ENCODE measurements at regions not wholly inside any gene's neighbourhood (a gene's known extent, or its start where the extent isn't known, plus 50 kb on each side); places are given as distances from the start of the nearest gene placed in this dataset.

GRCh38 chr13:84208246-84208910 is 326.1 kb upstream of the SLITRK1 start:
- H3K4me3 ChIP-seq (ENCODE audit: low read length), result no peak overlapping the region
- H3K27me3 ChIP-seq (ENCODE audit: insufficient read depth, low read length), result no peaks in the 10 kb centered on the region
- H3K4me1 ChIP-seq (ENCODE audit: insufficient read depth, low read length), result peaks cover 4% of the 10 kb centered on the region
- no peaks in the 10 kb centered on the region for H3K9me3 ChIP-seq (ENCODE audit: low read length)
- no peak overlapping the region for H2AFZ ChIP-seq (ENCODE audit: low read depth, low read length)
- H3K36me3 ChIP-seq (ENCODE audit: insufficient read depth, low read length), result no peaks in the 10 kb centered on the region

DNA sequence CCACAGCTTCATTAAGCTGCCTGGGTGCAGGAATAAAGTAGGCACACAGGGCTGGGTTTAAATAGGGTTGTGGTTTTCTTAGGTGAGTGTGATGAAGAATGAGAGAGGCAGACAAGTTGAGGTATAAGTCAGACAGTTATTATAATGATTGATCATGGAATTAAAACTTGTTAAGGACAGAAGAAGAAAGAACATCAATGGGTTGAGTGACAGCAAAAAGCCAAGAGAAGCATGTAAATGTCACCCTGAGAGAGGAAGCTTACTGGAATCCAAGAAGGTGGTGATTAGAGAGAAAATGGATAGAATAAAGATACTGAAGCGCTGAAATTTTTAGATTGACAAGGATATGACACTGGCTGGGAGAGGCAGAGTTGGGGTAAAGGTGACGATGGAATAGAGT is 325.2 kb upstream of the SLITRK1 start:
- H3K36me3 ChIP-seq (ENCODE audit: insufficient read depth, low read length), result no peaks in the 10 kb centered on the region
- H2AFZ ChIP-seq (ENCODE audit: low read depth, low read length), result no peak overlapping the region
- H3K4me3 ChIP-seq (ENCODE audit: low read length), result no peak overlapping the region
- H3K9me3 ChIP-seq (ENCODE audit: low read length), result no peaks in the 10 kb centered on the region
- H3K27me3 ChIP-seq (ENCODE audit: insufficient read depth, low read length), result no peaks in the 10 kb centered on the region
- peaks cover 4% of the 10 kb centered on the region for H3K4me1 ChIP-seq (ENCODE audit: insufficient read depth, low read length)

DNA sequence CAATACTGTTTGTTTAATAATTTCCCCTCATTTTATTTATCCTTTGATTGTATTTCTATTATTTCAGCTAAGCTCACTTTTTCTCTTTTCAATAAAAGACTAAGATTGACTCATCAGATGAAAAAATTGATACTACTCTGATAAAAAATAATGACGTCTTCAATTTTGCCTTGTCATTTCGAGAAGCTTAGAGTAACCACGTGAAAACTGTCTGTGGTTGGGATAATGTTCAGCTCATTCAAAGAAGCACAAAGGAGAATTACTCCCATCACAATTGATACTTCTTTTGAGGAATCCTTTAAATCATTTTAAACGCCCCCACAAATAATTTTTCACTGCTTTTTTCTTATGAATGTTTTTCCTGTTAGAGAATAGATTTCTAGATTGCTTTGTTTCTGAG is 318.7 kb upstream of the SLITRK1 start:
- H3K9me3 ChIP-seq (ENCODE audit: low read length), result no peaks in the 10 kb centered on the region
- H2AFZ ChIP-seq (ENCODE audit: low read depth, low read length), result no peak overlapping the region
- no peaks in the 10 kb centered on the region for H3K4me1 ChIP-seq (ENCODE audit: insufficient read depth, low read length)
- no peak overlapping the region for H3K4me3 ChIP-seq (ENCODE audit: low read length)
- no peaks in the 10 kb centered on the region for H3K27me3 ChIP-seq (ENCODE audit: insufficient read depth, low read length)
- no peaks in the 10 kb centered on the region for H3K36me3 ChIP-seq (ENCODE audit: insufficient read depth, low read length)

DNA sequence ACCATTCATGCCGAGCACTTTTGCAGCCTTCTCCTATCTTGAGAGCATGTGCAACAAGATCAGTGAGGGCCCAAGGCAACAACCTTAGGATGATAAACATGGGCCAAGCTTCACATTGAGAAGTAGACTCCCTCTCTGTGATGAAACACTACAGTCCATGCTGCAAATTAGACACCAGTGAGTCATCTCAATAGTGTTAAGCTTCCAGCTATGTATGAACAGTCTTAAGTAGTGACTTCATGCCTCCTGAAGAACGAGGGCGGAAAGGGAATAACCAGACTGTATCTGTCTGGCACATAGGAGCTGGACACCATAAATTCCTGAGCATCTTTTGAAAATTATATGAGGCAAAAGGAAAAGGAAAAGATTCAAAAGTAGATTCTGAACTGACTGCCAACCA is 309.9 kb upstream of the SLITRK1 start:
- no peak overlapping the region for H3K4me3 ChIP-seq (ENCODE audit: low read length)
- no peaks in the 10 kb centered on the region for H3K27me3 ChIP-seq (ENCODE audit: insufficient read depth, low read length)
- H3K36me3 ChIP-seq (ENCODE audit: insufficient read depth, low read length), result no peaks in the 10 kb centered on the region
- no peaks in the 10 kb centered on the region for H3K4me1 ChIP-seq (ENCODE audit: insufficient read depth, low read length)
- no peak overlapping the region for H2AFZ ChIP-seq (ENCODE audit: low read depth, low read length)
- peaks cover 5% of the 10 kb centered on the region for H3K9me3 ChIP-seq (ENCODE audit: low read length)

DNA sequence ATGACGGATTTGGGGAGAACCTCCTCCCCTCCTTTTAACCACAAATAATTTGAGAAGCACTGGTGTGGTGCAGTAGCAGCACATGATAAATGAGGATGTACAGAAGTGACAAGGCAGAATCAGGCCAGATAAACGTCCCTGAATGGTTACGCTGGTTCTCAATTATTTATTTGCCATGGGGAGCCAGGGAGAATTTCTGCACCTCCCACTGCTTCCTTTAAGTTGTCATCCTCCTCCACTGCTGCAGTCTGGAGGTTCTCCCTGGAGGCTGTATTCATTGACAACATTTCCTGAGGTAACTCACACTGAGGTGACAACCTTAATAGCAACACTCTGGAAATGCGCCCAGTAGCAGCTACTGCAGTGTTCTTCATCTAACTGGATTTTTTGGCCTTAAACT is 308.9 kb upstream of the SLITRK1 start:
- no peaks in the 10 kb centered on the region for H3K36me3 ChIP-seq (ENCODE audit: insufficient read depth, low read length)
- no peaks in the 10 kb centered on the region for H3K4me1 ChIP-seq (ENCODE audit: insufficient read depth, low read length)
- no peak overlapping the region for H3K4me3 ChIP-seq (ENCODE audit: low read length)
- peaks cover 5% of the 10 kb centered on the region for H3K9me3 ChIP-seq (ENCODE audit: low read length)
- H3K27me3 ChIP-seq (ENCODE audit: insufficient read depth, low read length), result no peaks in the 10 kb centered on the region
- no peak overlapping the region for H2AFZ ChIP-seq (ENCODE audit: low read depth, low read length)

DNA sequence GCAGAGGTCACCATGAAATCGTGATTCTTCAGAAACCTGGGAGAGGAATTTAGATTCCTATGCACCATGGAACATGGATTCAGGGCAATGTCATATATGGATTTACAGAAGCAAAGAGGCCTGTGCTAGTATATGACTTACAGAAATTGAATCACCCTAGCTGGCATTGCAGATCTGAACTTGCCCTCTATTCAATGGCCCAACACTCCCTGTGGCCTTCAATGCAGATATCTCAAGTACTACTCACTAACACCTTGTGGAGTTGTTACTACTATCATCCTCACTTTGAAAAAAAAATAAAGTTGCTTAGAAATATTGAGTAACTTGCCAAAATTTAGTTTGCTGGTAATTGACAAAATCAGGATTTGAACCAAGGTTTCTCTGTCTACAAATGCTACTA is 305.4 kb upstream of the SLITRK1 start:
- Histone ChIP-seq H3K9me3 (ENCODE audit: low read length) (no peaks in the 10 kb centered on the region), H3K27me3 (ENCODE audit: insufficient read depth, low read length) (no peaks in the 10 kb centered on the region), H3K4me1 (ENCODE audit: insufficient read depth, low read length) (no peaks in the 10 kb centered on the region), H3K4me3 (ENCODE audit: low read length) (no peak overlapping the region), H3K36me3 (ENCODE audit: insufficient read depth, low read length) (no peaks in the 10 kb centered on the region), H2AFZ (ENCODE audit: low read depth, low read length) (no peak overlapping the region)

DNA sequence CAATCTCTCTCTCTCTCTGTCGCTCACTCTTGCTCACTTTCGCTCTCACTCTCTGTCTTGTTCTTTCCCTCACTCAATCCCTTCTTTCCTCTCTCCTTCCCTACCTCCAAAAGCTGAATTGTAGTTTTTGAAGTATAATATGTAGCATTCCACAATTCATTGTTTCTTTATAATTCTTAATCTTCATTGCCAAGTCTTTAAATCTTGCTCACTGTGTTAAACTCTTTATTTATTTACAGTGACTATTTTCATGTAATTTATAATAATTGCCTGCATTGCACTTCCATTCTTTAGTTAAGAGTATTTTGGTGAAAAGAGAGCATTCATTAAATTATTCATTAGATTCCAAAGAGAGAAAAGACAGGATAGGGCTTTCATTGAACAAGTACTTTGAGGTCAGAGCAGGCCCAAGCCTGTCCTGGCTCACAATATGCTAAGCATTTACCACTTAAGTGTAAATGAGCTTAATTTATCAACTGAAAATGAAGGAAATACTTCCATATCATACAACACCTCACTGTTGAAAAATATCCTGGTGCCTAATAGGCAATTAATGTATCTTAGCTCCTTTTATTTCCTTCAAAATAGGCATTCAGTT is 257.4 kb upstream of the SLITRK1 start:
- Histone ChIP-seq H3K36me3 (ENCODE audit: insufficient read depth, low read length) (no peaks in the 10 kb centered on the region), H3K9me3 (ENCODE audit: low read length) (no peaks in the 10 kb centered on the region), H3K4me1 (ENCODE audit: insufficient read depth, low read length) (peaks cover 26% of the 10 kb centered on the region)

GRCh38 chr13:84137292-84137691 is 255.0 kb upstream of the SLITRK1 start:
- Histone ChIP-seq H3K4me1 (ENCODE audit: insufficient read depth, low read length) (peaks cover 26% of the 10 kb centered on the region), H3K27me3 (ENCODE audit: insufficient read depth, low read length) (no peaks in the 10 kb centered on the region), H3K4me3 (ENCODE audit: low read length) (no peak overlapping the region), H3K36me3 (ENCODE audit: insufficient read depth, low read length) (no peaks in the 10 kb centered on the region), H3K9me3 (ENCODE audit: low read length) (no peaks in the 10 kb centered on the region), H2AFZ (ENCODE audit: low read depth, low read length) (no peak overlapping the region)

More for the DNA sequence above, 257.4 kb upstream of the SLITRK1 start:
- H2AFZ ChIP-seq (ENCODE audit: low read depth, low read length), result no peak overlapping the region
- H3K27me3 ChIP-seq (ENCODE audit: insufficient read depth, low read length), result no peaks in the 10 kb centered on the region
- no peak overlapping the region for H3K4me3 ChIP-seq (ENCODE audit: low read length)

GRCh38 chr13:84136582-84136981 is 254.3 kb upstream of the SLITRK1 start:
- Histone ChIP-seq H3K4me1 (ENCODE audit: insufficient read depth, low read length) (peaks cover 26% of the 10 kb centered on the region), H3K9me3 (ENCODE audit: low read length) (no peaks in the 10 kb centered on the region), H3K27me3 (ENCODE audit: insufficient read depth, low read length) (no peaks in the 10 kb centered on the region), H3K36me3 (ENCODE audit: insufficient read depth, low read length) (no peaks in the 10 kb centered on the region), H2AFZ (ENCODE audit: low read depth, low read length) (no peak overlapping the region), H3K4me3 (ENCODE audit: low read length) (no peak overlapping the region)

DNA sequence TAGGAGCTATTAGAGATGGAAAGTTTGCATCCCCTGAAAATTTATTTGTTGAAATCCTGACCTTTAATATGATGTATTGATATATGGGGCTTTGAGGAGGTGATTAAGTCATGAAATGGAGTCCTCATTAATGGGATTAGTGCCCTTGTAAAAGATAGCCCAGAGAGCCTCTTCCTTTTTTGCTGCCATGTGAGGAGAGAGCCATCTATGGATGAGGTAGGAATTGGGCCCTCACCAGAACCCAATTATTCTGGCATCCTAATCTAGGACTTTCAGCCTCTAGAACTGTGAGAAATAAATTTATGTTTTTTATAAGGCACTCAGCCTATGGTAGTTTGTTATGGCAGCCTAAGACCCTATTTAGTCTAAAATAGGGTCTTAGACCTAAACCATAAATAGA is 250.2 kb upstream of the SLITRK1 start:
- Histone ChIP-seq H3K27me3 (ENCODE audit: insufficient read depth, low read length) (no peaks in the 10 kb centered on the region), H2AFZ (ENCODE audit: low read depth, low read length) (no peak overlapping the region), H3K9me3 (ENCODE audit: low read length) (no peaks in the 10 kb centered on the region), H3K4me1 (ENCODE audit: insufficient read depth, low read length) (no peaks in the 10 kb centered on the region), H3K36me3 (ENCODE audit: insufficient read depth, low read length) (no peaks in the 10 kb centered on the region), H3K4me3 (ENCODE audit: low read length) (no peak overlapping the region)

- H3K27me3 ChIP-seq (ENCODE audit: insufficient read depth, low read length), result no peaks in the 10 kb centered on the region
- no peak overlapping the region for H3K4me3 ChIP-seq (ENCODE audit: low read length)
- H2AFZ ChIP-seq (ENCODE audit: low read depth, low read length), result no peak overlapping the region
- H3K36me3 ChIP-seq (ENCODE audit: insufficient read depth, low read length), result no peaks in the 10 kb centered on the region
- peaks cover 5% of the 10 kb centered on the region for H3K9me3 ChIP-seq (ENCODE audit: low read length)
- no peaks in the 10 kb centered on the region for H3K4me1 ChIP-seq (ENCODE audit: insufficient read depth, low read length)
Measured at GRCh38 chr13:84131249-84131648, 249.0 kb upstream of the SLITRK1 start.

- Histone ChIP-seq H3K4me3 (ENCODE audit: low read length) (no peak overlapping the region), H2AFZ (ENCODE audit: low read depth, low read length) (no peak overlapping the region), H3K4me1 (ENCODE audit: insufficient read depth, low read length) (no peaks in the 10 kb centered on the region), H3K36me3 (ENCODE audit: insufficient read depth, low read length) (no peaks in the 10 kb centered on the region), H3K9me3 (ENCODE audit: low read length) (peaks cover 5% of the 10 kb centered on the region), H3K27me3 (ENCODE audit: insufficient read depth, low read length) (no peaks in the 10 kb centered on the region)
Measured at GRCh38 chr13:84130495-84131114, 248.3 kb upstream of the SLITRK1 start.

GRCh38 chr13:84129966-84130365 is 247.7 kb upstream of the SLITRK1 start:
- no peaks in the 10 kb centered on the region for H3K4me1 ChIP-seq (ENCODE audit: insufficient read depth, low read length)
- H3K27me3 ChIP-seq (ENCODE audit: insufficient read depth, low read length), result no peaks in the 10 kb centered on the region
- no peaks in the 10 kb centered on the region for H3K36me3 ChIP-seq (ENCODE audit: insufficient read depth, low read length)
- H2AFZ ChIP-seq (ENCODE audit: low read depth, low read length), result no peak overlapping the region
- no peak overlapping the region for H3K4me3 ChIP-seq (ENCODE audit: low read length)
- H3K9me3 ChIP-seq (ENCODE audit: low read length), result peaks cover 5% of the 10 kb centered on the region

Data from neuron (in vitro differentiated cells).